ENCODE measurements at regions not wholly inside any gene's neighbourhood (a gene's known extent, or its start where the extent isn't known, plus 50 kb on each side); places are given as distances from the start of the nearest gene placed in this dataset.

DNA sequence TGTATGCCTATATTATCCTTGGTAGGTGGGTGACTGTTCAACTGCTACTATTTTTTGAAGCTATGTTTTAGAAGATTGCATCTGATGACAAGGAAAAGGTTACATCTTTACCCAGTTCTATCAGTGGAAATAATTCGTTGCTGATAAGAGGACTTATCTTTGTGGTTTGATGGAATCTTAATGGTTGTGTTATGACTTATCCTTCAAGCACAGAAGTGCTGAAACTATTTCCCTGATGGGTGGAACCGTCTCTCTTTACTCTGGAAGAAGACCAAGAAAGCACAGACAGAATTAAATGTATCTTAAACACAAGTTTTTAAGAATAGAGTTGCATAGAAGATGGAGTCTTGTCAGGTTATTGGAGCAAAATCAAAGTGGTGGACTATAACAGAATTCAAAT is 437.7 kb upstream of the KAZN start:
- TF ChIP-seq, protein P1, sequence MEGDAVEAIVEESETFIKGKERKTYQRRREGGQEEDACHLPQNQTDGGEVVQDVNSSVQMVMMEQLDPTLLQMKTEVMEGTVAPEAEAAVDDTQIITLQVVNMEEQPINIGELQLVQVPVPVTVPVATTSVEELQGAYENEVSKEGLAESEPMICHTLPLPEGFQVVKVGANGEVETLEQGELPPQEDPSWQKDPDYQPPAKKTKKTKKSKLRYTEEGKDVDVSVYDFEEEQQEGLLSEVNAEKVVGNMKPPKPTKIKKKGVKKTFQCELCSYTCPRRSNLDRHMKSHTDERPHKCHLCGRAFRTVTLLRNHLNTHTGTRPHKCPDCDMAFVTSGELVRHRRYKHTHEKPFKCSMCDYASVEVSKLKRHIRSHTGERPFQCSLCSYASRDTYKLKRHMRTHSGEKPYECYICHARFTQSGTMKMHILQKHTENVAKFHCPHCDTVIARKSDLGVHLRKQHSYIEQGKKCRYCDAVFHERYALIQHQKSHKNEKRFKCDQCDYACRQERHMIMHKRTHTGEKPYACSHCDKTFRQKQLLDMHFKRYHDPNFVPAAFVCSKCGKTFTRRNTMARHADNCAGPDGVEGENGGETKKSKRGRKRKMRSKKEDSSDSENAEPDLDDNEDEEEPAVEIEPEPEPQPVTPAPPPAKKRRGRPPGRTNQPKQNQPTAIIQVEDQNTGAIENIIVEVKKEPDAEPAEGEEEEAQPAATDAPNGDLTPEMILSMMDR (IDR thresholded peaks at IDR 0.05; ENCODE audit: poor library complexity), result no peak
- TF ChIP-seq EZH2phosphoT487 (IDR thresholded peaks at IDR 0.05; ENCODE audit: low read depth, severe bottlenecking, unreplicated experiment) (no peak), EZH2 (IDR thresholded peaks at IDR 0.05; ENCODE audit: borderline replicate concordance) (no peak)

All from hepatocyte (in vitro differentiated cells).